ENCODE measurements at regions not wholly inside any gene's neighbourhood (a gene's known extent, or its start where the extent isn't known, plus 50 kb on each side); places are given as distances from the start of the nearest gene placed in this dataset.

DNA sequence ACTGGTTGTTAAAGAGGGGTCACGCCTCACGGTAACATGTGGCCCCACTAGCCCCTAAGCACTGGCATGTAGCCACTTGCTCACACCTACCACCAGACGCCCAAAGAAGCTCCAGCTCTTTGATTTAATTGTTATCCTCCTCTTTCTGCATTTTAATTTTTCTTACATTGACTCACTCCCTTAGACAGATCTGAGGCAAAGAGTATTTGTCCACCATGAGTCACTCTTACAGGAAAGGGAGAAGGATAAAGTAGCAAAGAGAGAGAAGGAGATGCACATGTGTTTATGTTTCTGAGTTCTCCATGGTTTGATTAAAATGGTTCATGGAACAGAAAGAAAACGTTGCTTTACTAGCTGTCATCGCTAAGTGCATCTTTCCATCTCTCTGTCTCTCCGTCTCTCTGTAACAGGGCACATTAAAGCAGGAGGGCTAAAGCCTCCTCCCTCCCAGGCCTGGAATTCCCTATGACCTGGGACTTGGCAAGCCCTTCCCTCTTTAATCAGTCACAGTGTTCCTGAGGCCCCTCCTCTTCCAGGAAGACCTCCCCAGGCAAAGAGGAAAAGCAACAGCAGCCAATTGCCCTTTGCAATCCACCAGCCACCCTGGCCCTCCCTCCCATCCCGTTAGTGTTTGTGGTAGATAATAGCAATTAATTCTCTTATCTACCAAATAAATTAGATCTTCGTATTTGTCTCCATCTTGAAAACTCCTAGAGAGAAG, 112.8 kb upstream of the TSHZ2 start:
- no peak for DNase-seq

DNA sequence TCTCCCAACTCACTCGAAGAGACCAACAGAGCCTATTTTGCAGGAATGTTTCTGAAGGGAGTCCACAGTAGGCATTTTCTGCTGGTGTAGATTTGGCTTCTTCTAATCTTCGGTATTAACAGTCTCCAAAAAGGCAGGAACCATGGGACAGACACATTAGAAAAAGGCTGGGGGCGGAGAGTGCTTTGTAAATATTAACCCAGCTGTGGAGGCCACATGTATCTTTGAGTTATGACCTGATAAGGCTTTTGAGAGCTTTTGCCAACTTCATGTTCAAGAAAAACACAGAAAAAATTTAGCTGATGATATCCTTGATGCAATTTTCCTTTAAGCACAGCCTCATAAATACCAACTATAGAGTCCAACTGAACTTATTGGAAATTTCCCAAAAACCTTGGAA, 119.4 kb upstream of the TSHZ2 start:
- DNase-seq: no peak

- no peak for DNase-seq
Measured at GRCh38 chr20:52847731-52848359, 124.3 kb upstream of the TSHZ2 start.

GRCh38 chr20:52847029-52847660, 125.0 kb upstream of the TSHZ2 start:
- no peak for DNase-seq

DNA sequence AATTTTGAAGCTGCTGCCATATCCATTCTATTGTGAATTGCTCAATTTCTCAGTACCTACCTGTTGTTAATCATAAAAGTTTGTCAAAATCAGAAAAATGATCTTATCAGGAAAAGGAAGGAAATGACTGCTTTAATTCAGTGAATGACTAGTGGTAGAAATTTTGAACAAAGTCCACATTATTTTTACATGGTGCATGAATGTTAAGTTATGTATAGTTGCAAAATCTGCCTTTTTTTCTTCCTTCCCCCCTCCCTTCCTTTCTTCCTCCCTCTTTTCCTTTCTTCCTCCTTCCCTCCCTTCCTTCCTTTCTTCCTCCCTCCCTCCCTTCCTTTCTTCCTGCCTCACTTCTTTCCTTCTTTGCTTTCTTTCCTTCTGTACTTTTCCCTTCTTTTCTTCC, 127.1 kb upstream of the TSHZ2 start:
- no peak for DNase-seq

- no peak for DNase-seq
Measured at GRCh38 chr20:52843425-52843824, 128.7 kb upstream of the TSHZ2 start.

- DNase-seq: no peak
Measured at GRCh38 chr20:52841003-52841402, 131.2 kb upstream of the TSHZ2 start.

- DNase-seq: no peak
Measured at GRCh38 chr20:52840041-52840440, 132.1 kb upstream of the TSHZ2 start.

DNA sequence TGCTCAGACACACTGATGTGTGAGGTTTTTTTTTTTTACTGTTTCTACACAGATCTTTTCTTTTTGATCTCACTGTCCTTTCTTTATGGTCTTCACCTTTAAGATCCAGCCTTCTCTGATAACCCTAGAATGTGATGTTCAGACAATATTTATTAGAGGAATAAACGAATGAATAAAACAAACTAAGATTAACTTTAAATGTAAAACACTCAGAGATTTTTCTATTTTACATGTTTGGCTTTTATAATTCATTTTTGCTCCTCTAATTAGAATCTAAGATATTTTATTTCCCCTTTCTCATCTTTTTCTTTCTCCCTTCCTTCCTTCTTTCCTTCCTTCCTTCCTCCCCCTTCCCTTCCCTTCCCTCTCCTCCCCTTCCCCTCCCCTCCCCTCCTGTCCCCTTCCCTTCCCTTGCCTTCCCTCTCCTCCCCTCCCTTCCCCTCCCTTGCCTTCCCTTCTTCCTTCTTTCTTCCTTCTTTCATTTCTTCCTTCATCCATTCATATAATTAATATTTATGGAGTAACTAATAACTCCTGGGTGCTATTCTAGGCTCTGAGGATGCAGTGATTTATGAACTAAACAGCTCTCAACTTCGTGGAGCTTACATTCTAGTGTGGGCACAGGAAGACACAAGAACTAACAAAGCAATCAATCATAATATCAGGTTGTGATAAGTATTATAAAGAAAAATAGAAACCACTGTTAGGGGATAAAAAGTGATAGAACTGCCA, 133.5 kb upstream of the TSHZ2 start:
- no peak for DNase-seq

GRCh38 chr20:52837378-52837777, 134.8 kb upstream of the TSHZ2 start:
- no peak for DNase-seq

- no peak for DNase-seq
Measured at GRCh38 chr20:52833901-52834300, 138.3 kb upstream of the TSHZ2 start.

GRCh38 chr20:52832151-52832774, 139.9 kb upstream of the TSHZ2 start:
- DNase-seq: no peak

DNA sequence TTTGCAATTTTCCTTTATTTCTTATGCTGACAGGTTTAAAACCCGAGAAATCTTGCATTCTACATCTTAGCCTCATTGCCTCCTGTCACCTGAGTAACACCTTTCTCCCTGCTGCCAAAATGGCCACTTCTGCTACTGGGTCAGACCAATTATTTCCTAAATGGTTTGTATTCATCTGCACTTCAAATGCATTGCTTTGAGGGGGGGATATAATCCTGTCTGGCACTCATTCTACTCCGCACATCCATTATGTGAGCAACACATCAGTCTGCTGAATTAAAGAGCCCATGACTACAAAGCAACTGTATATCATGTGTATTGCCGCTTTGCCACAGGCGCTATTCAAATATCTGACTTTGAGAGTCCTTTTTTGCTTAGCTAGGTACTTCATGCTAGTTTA, 141.6 kb upstream of the TSHZ2 start:
- DNase-seq: no peak

DNA sequence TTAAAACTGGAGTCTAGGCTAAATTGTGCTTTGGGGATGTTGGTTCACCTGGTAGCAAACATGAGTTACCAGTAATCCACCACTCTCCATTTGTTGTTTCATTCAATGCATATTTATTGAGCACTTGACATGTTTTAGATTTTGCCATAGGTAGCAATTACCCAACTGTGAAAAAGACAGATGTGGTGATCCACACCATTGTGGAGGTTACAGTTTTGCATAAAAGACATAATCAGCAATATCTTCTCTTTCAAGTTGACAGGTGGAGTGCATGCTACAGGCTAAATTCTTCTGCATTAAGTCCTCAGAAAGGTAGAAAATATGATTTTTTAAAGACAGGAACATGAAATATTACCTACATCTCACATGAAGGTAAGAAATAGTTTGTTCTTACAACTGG, 143.0 kb upstream of the TSHZ2 start:
- no peak for DNase-seq

GRCh38 chr20:52828199-52828598, 144.0 kb upstream of the TSHZ2 start:
- DNase-seq: no peak

- DNase-seq: no peak
Measured at GRCh38 chr20:52826722-52827121, 145.4 kb upstream of the TSHZ2 start.

DNA sequence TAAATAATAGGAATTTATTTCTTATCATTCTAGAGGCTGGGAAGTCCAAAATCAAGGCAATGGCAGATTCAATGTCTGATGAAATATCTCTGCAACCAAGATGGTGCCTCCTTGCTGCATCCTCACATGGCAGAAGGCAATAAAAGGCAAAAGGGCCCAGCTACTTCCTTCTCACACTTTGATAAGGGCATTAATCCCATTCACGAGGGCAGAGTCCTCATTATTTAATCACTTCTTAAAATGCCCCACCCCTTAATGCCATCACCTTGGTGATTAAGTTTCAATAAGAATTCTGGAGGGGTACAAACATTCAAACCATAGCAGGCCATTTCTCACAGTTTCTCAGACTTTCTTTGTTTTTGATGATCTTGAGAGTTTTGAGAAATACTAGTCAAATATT, 145.8 kb upstream of the TSHZ2 start:
- no peak for DNase-seq

GRCh38 chr20:52824494-52825216, 147.5 kb upstream of the TSHZ2 start:
- DNase-seq: no peak

- DNase-seq: no peak
Measured at GRCh38 chr20:52823303-52823702, 148.9 kb upstream of the TSHZ2 start.

DNA sequence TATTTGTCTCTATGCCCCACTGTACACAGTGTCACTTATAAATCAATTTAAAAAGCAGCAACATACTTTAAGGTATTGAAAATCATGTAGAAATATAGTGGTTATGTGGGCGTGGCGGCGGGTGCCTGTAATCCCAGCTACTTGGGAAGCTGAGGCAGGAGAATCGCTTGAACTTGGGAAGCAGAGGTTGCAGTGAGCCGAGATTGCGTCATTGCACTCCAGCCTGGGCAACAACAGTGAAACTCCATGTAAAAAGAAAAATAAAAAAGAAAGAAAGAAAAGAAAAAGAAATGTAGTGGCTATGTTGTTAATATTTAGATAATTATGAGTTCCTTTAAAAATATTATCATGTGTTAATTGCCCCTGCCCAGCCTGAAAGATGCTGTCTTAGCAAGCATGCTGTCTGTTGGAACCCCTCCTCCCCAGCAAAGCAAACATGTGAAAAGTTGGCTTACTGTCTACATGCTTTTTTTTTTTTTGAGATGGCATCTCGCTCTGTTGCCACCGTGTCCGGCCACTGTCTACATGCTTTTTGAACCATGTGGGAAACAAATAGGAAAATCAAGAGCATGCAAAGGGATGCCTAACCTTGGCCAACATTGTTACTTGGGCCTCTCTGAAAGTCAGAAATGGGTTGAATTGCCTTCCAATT, 151.4 kb upstream of the TSHZ2 start:
- DNase-seq: no peak

GRCh38 chr20:52818491-52818890, 153.7 kb upstream of the TSHZ2 start:
- no peak for DNase-seq

DNA sequence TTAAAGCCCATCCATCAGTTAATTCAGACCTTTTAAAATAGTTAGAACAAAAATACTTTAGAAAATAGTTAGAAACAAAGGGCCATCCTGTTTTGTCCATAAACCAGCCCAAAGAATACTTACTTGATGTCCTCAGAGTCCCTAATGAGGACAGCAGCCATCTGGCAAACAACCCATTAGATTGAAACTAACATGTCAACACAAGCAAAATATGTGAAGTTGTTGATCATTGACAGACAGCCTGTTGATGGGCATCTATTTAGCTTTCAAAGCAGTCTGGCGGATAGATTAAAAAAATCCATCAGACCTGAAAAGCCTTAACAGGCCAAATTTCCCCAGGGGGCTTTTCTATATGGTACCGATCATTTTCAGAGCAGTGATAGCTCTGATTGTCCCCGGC, 154.2 kb upstream of the TSHZ2 start:
- DNase-seq: no peak
